GM12891 (cell line): ENCODE measurements at regions not wholly inside any gene's neighbourhood (a gene's known extent, or its start where the extent isn't known, plus 50 kb on each side); places are given as distances from the start of the nearest gene placed in this dataset.

Experiments
- DNase-seq: peaks from one replicate; pipeline ENCODE4 v3.0.0; 2011; ENCODE audit warnings: low spot score; ENCODE audit not compliant: insufficient read length
- FAIRE-seq: peaks from 2 replicates; lab custom pipeline; 2011; peaks lifted over from hg19 to GRCh38; lab: Jason Lieb, UNC
- PAX5 ChIP-seq: IDR thresholded peaks from 2 replicates; pipeline ENCODE4 v1.6.1; 2011; ENCODE audit warnings: low read length, moderate library complexity, mild to moderate bottlenecking; ENCODE audit not compliant: insufficient read depth, severe bottlenecking
- POLR2A ChIP-seq: IDR thresholded peaks from 2 replicates; pipeline ENCODE4 v1.6.1; 2011; ENCODE audit warnings: low read depth, low read length, control low read depth
- POLR2AphosphoS5 ChIP-seq: IDR thresholded peaks from 2 replicates; pipeline ENCODE4 v1.6.1; 2011; ENCODE audit warnings: low read depth, low read length, control low read depth
- POU2F2 ChIP-seq: IDR thresholded peaks from 2 replicates; pipeline ENCODE4 v1.6.1; 2011; ENCODE audit warnings: low read depth, mild to moderate bottlenecking, control low read depth, low read length, moderate library complexity
- SPI1 ChIP-seq: IDR thresholded peaks from 2 replicates; pipeline ENCODE4 v1.6.1; 2011; ENCODE audit warnings: low read depth, low read length, control low read depth
- TAF1 ChIP-seq: IDR thresholded peaks from 2 replicates; pipeline ENCODE4 v1.6.1; 2011; ENCODE audit warnings: low read depth, low read length, control low read depth

- no peak for DNase-seq
- FAIRE-seq, result no peak
- TF ChIP-seq TAF1, result no peak
These were observed 92.3 kb downstream of the ETAA1 start for GRCh38 chr2:67489396-67489795.

- TF ChIP-seq PAX5 (no peak), POLR2AphosphoS5 (no peak), POU2F2 (no peak), TAF1 (no peak), SPI1 (no peak), POLR2A (no peak)
- FAIRE-seq (no peak), DNase-seq (no peak)
These were observed 101.8 kb downstream of the ETAA1 start for GRCh38 chr2:67498931-67499330.

- no peak for TF ChIP-seq POLR2A
- no peak for TF ChIP-seq TAF1
- no peak for TF ChIP-seq POU2F2
- no peak for TF ChIP-seq PAX5
- TF ChIP-seq POLR2AphosphoS5, result no peak
- FAIRE-seq (no peak), DNase-seq (no peak)
These were observed 102.9 kb downstream of the ETAA1 start for GRCh38 chr2:67499989-67500388.

- no peak for TF ChIP-seq POLR2AphosphoS5
- TF ChIP-seq SPI1, result no peak
- no peak for TF ChIP-seq POLR2A
- TF ChIP-seq POU2F2, result no peak
- TF ChIP-seq TAF1, result no peak
- TF ChIP-seq PAX5, result no peak
- FAIRE-seq (no peak), DNase-seq (no peak)
These were observed 103.4 kb downstream of the ETAA1 start for GRCh38 chr2:67500541-67500940.

- DNase-seq, result no peak
- TF ChIP-seq POU2F2 (no peak), SPI1 (no peak), POLR2AphosphoS5 (no peak), TAF1 (no peak), PAX5 (no peak)
- no peak for FAIRE-seq
These were observed 105.4 kb downstream of the ETAA1 start for GRCh38 chr2:67502346-67503065.

GRCh38 chr2:67503066-67503795, 106.1 kb downstream of the ETAA1 start:
- no peak for DNase-seq

GRCh38 chr2:67510745-67511144, 113.6 kb downstream of the ETAA1 start:
- TF ChIP-seq POLR2A (no peak), TAF1 (no peak), SPI1 (no peak), POLR2AphosphoS5 (no peak), POU2F2 (no peak), PAX5 (no peak)
- FAIRE-seq (no peak), DNase-seq (no peak)

More at GRCh38 chr2:67503066-67503795, 106.1 kb downstream of the ETAA1 start:
- FAIRE-seq, result no peak
- TF ChIP-seq POU2F2 (no peak), POLR2AphosphoS5 (no peak), POLR2A (no peak), PAX5 (no peak), TAF1 (no peak), SPI1 (0 out of 2 replicates have a peak, but pooled peaks have one; percentile 18)

GRCh38 chr2:67514515-67514914, 117.4 kb downstream of the ETAA1 start:
- DNase-seq (no peak), FAIRE-seq (no peak)
- no peak for TF ChIP-seq POLR2AphosphoS5
- no peak for TF ChIP-seq SPI1
- no peak for TF ChIP-seq POU2F2
- no peak for TF ChIP-seq POLR2A
- TF ChIP-seq PAX5, result no peak
- TF ChIP-seq TAF1, result no peak

- FAIRE-seq, result no peak
- TF ChIP-seq POLR2A, result no peak
- no peak for TF ChIP-seq SPI1
- TF ChIP-seq PAX5, result no peak
- no peak for TF ChIP-seq TAF1
- TF ChIP-seq POU2F2, result no peak
- TF ChIP-seq POLR2AphosphoS5, result no peak
- DNase-seq, result no peak
These were observed 117.9 kb downstream of the ETAA1 start for GRCh38 chr2:67515056-67515455.

- DNase-seq (no peak), FAIRE-seq (no peak)
- TF ChIP-seq SPI1, result no peak
- TF ChIP-seq PAX5, result no peak
- TF ChIP-seq POLR2AphosphoS5, result no peak
- no peak for TF ChIP-seq POLR2A
- no peak for TF ChIP-seq TAF1
- no peak for TF ChIP-seq POU2F2
These were observed 118.4 kb downstream of the ETAA1 start for GRCh38 chr2:67515538-67515937.

GRCh38 chr2:67516362-67516761, 119.2 kb downstream of the ETAA1 start:
- no peak for FAIRE-seq
- TF ChIP-seq SPI1, result no peak
- no peak for TF ChIP-seq PAX5
- TF ChIP-seq TAF1, result no peak
- no peak for TF ChIP-seq POLR2AphosphoS5
- no peak for TF ChIP-seq POLR2A
- no peak for TF ChIP-seq POU2F2
- no peak for DNase-seq
